Thoracic aorta (tissue), 2 donors: ENCODE measurements at regions not wholly inside any gene's neighbourhood (a gene's known extent, or its start where the extent isn't known, plus 50 kb on each side); places are given as distances from the start of the nearest gene placed in this dataset.

Source experiments
- ATAC-seq: fragments of 150-250 bp; one replicate; pipeline ENCODE4 v1.8.0; 2017; ENCODE audit warnings: low read depth; ENCODE audit not compliant: insufficient number of reproducible peaks, low FRiP score
- DNase-seq: peaks from one replicate; pipeline ENCODE4 v3.0.0-alpha.2; 2020; ENCODE audit warnings: low spot score
- H3K27ac ChIP-seq, 2 donors: fragments of 200-600 bp; sonication (generic); 1 replicate in 1 of 2; 2 replicates in 1 of 2; pipeline ENCODE4 v1.5.1; 2016; ENCODE audit warnings: mild to moderate bottlenecking in 2 of 2, moderate library complexity in 2 of 2
- H3K27me3 ChIP-seq: fragments of 200-600 bp; sonication (generic); replicated peaks from 2 replicates; pipeline ENCODE4 v1.6.0; 2016; ENCODE audit warnings: mild to moderate bottlenecking; ENCODE audit not compliant: insufficient read depth
- H3K36me3 ChIP-seq: fragments of 200-600 bp; sonication (generic); one replicate; pipeline ENCODE4 v1.5.1; 2016
- H3K4me1 ChIP-seq, 2 donors: fragments of 200-600 bp; sonication (generic); 1 replicate in 1 of 2; 2 replicates in 1 of 2; pipeline versions ENCODE4 v1.5.1 to v1.6.0; 2016; ENCODE audit warnings: low read depth in 2 of 2, mild to moderate bottlenecking in 1 of 2; ENCODE audit not compliant: control insufficient read depth in 1 of 2
- H3K4me3 ChIP-seq: fragments of 200-600 bp; sonication (generic); 2 replicates; pipeline ENCODE4 v1.5.1; 2016; ENCODE audit warnings: mild to moderate bottlenecking
- H3K9me3 ChIP-seq: fragments of 200-600 bp; sonication (generic); 2 replicates; pipeline ENCODE4 v1.5.1; 2016
- CTCF ChIP-seq: fragments of 200-600 bp; sonication (generic); IDR thresholded peaks from one replicate; pipeline ENCODE4 v1.5.1; 2019; ENCODE audit warnings: antibody characterized with exemption

DNA sequence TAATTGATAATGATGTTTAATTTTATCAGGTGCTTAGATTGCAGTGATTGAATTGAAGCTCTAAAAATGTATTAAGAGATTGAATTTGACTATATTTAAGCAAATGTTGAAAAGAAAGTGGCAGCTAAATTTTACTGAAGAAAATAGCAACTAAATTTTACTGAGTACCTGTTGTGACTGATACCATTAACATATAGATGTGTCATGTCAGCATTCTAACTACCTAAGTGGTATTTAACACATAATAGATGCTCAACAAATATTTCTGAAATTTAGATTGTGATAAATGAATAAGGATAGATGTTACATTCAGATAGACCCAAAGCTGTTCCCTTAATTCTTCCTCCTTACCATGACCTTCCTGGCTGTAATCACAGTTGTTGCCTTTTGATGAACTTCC lies 350.9 kb upstream of the VWC2 start:
- Histone ChIP-seq H3K27ac (no peak overlapping the region), H3K9me3 (no peaks in the 10 kb centered on the region), H3K4me1 (no peaks in the 10 kb centered on the region), H3K27me3 (no peaks in the 10 kb centered on the region), H3K36me3 (no peaks in the 10 kb centered on the region), H3K4me3 (no peak overlapping the region)
- DNase-seq, result no peak
- no peak for TF ChIP-seq CTCF
- ATAC-seq, result no peak

DNA sequence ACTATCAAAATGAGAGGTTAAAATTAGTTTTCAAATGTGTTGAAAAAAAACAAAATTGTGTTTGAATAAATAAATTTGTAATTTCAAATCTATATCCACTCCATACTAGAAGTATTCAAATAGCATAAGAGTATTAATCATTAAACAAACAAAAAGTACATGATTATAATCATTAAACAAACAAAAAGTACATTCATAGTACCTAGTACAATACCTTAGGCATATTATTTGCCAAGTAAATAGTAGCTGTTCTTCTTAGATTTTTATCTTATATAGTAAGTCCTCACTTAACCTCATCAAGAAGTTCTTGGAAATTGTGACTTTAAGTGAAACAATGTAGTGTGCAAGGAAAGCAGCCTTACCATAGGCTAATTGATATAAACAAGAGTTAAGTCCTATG lies 349.3 kb upstream of the VWC2 start:
- Histone ChIP-seq H3K4me1 (no peaks in the 10 kb centered on the region), H3K4me3 (no peak overlapping the region), H3K27ac (no peak overlapping the region), H3K9me3 (no peaks in the 10 kb centered on the region), H3K27me3 (no peaks in the 10 kb centered on the region), H3K36me3 (no peaks in the 10 kb centered on the region)
- ATAC-seq (no peak), DNase-seq (no peak)
- no peak for TF ChIP-seq CTCF

- ATAC-seq, result no peak
- no peak for TF ChIP-seq CTCF
- H3K4me3 ChIP-seq, result no peak overlapping the region
- H3K9me3 ChIP-seq, result no peaks in the 10 kb centered on the region
- H3K27me3 ChIP-seq, result no peaks in the 10 kb centered on the region
- DNase-seq, result no peak
- H3K4me1 ChIP-seq, result no peaks in the 10 kb centered on the region
- no peak overlapping the region for H3K27ac ChIP-seq
- H3K36me3 ChIP-seq, result no peaks in the 10 kb centered on the region
Observed at GRCh38 chr7:49425277-49425818, 348.1 kb upstream of the VWC2 start.

DNA sequence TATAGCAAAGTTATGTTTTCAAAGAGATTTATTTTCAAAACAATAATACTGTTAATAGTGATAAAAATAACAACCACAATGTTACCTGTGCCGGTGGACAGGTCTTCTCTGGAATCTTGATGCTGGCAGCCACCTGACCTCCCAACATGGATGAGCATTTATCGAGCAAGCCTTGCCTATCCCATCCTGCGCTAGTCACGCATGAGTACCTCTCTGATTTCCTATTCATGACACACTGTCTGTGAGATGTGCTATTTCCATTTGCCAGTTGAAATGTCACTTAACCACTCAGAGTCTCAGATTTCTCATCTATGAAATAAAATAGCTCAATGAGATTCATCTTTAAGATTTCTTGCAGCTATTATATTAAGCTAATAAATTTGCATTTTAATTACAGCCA lies 341.2 kb upstream of the VWC2 start:
- no peak for TF ChIP-seq CTCF

DNA sequence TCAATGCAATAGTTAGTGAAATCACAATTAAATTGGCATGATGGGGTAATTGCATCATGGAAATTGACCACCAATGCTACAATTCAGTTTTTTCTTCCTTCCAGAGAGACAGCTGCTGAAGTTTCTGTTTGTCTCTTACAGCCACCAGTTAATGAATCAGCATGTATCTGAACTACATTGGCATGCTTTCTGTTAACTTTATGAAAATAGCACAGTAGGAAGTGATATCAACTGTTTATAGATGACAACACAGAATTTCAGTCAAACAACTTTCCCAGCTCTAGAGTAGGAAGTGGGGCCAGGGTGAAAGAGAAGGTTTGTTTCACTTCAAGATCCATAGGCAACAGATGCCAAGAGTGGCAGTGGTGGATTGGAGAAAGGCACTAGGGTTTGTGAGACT lies 339.6 kb upstream of the VWC2 start:
- no peaks in the 10 kb centered on the region for H3K36me3 ChIP-seq
- no peak overlapping the region for H3K4me3 ChIP-seq
- ATAC-seq, result no peak
- H3K9me3 ChIP-seq, result no peaks in the 10 kb centered on the region
- no peak overlapping the region for H3K27ac ChIP-seq
- H3K27me3 ChIP-seq, result no peaks in the 10 kb centered on the region
- H3K4me1 ChIP-seq, result no peaks in the 10 kb centered on the region
- no peak for TF ChIP-seq CTCF
- no peak for DNase-seq

More for the DNA sequence above, 341.2 kb upstream of the VWC2 start:
- Histone ChIP-seq H3K36me3 (no peaks in the 10 kb centered on the region), H3K27me3 (no peaks in the 10 kb centered on the region), H3K27ac (no peak overlapping the region), H3K4me1 (no peaks in the 10 kb centered on the region), H3K4me3 (no peak overlapping the region), H3K9me3 (no peaks in the 10 kb centered on the region)
- ATAC-seq (no peak), DNase-seq (no peak)
